ENCODE measurements at regions not wholly inside any gene's neighbourhood (a gene's known extent, or its start where the extent isn't known, plus 50 kb on each side); places are given as distances from the start of the nearest gene placed in this dataset.
"Not testable (repeated sequence)": the region's sequence is repeated elsewhere in the genome, so short reads cannot be mapped to it uniquely, and the experiment has no call there.

- H3K4me3 ChIP-seq (ENCODE audit: low read depth, low read length): no peak overlapping the region
- TF ChIP-seq CTCF (conservative IDR thresholded peaks at IDR 0.05; ENCODE audit: low read depth, low read length): no peak
- no peak for DNase-seq (ENCODE audit: low read depth)
Observed at GRCh38 chr3:159679900-159680299, 308.7 kb upstream of the IL12A start.

- not testable (repeated sequence) for DNase-seq (ENCODE audit: low read depth)
Observed at GRCh38 chr3:159681717-159682116, 306.9 kb upstream of the IL12A start.

GRCh38 chr3:159685801-159686200 lies 302.8 kb upstream of the IL12A start:
- no peak overlapping the region for H3K4me3 ChIP-seq (ENCODE audit: low read depth, low read length)
- no peak for DNase-seq (ENCODE audit: low read depth)
- TF ChIP-seq CTCF (conservative IDR thresholded peaks at IDR 0.05; ENCODE audit: low read depth, low read length): no peak

More at GRCh38 chr3:159681717-159682116, 306.9 kb upstream of the IL12A start:
- not testable (repeated sequence) for H3K4me3 ChIP-seq (ENCODE audit: low read depth, low read length)

- DNase-seq (ENCODE audit: low read depth): no peak
- TF ChIP-seq CTCF (conservative IDR thresholded peaks at IDR 0.05; ENCODE audit: low read depth, low read length): no peak
Observed at GRCh38 chr3:159693226-159693625, 295.4 kb upstream of the IL12A start.

GRCh38 chr3:159711560-159712333 lies 276.9 kb upstream of the IL12A start:
- no peak for TF ChIP-seq CTCF (conservative IDR thresholded peaks at IDR 0.05; ENCODE audit: low read depth, low read length)
- no peak overlapping the region for H3K4me3 ChIP-seq (ENCODE audit: low read depth, low read length)
- DNase-seq (ENCODE audit: low read depth): peak; percentile 80

More at GRCh38 chr3:159693226-159693625, 295.4 kb upstream of the IL12A start:
- H3K4me3 ChIP-seq (ENCODE audit: low read depth, low read length): no peak overlapping the region

GRCh38 chr3:159721324-159721723 lies 267.3 kb upstream of the IL12A start:
- no peak for DNase-seq (ENCODE audit: low read depth)
- no peak overlapping the region for H3K4me3 ChIP-seq (ENCODE audit: low read depth, low read length)
- TF ChIP-seq CTCF (conservative IDR thresholded peaks at IDR 0.05; ENCODE audit: low read depth, low read length): no peak

- no peak for TF ChIP-seq CTCF (conservative IDR thresholded peaks at IDR 0.05; ENCODE audit: low read depth, low read length)
- DNase-seq (ENCODE audit: low read depth): no peak
- H3K4me3 ChIP-seq (ENCODE audit: low read depth, low read length): no peak overlapping the region
Observed at GRCh38 chr3:159723295-159723694, 265.3 kb upstream of the IL12A start.
